NCI-H345 treated with DMSO at 0.1 percent for 48 hours (cell line): ENCODE measurements at regions not wholly inside any gene's neighbourhood (a gene's known extent, or its start where the extent isn't known, plus 50 kb on each side); places are given as distances from the start of the nearest gene placed in this dataset.

Experiments used
- DNase-seq: peaks from one replicate; lab custom pipeline; 2025; ENCODE audit not compliant: unreplicated experiment; lab: John Stamatoyannopoulos, UW

GRCh38 chr14:85247071-85247470 is 282.9 kb upstream of the FLRT2 start:
- DNase-seq = no peak

- no peak for DNase-seq
Measured at GRCh38 chr14:85248881-85249635, 280.9 kb upstream of the FLRT2 start.

GRCh38 chr14:85250414-85251189 is 279.3 kb upstream of the FLRT2 start:
- DNase-seq = peak; percentile 23

- no peak for DNase-seq
Measured at GRCh38 chr14:85252011-85252410, 277.9 kb upstream of the FLRT2 start.

GRCh38 chr14:85254711-85255110 is 275.2 kb upstream of the FLRT2 start:
- DNase-seq = no peak

GRCh38 chr14:85257287-85257686 is 272.7 kb upstream of the FLRT2 start:
- no peak for DNase-seq

GRCh38 chr14:85263916-85264675 is 265.8 kb upstream of the FLRT2 start:
- DNase-seq = no peak

GRCh38 chr14:85273099-85273677 is 256.8 kb upstream of the FLRT2 start:
- no peak for DNase-seq

- no peak for DNase-seq
Measured at GRCh38 chr14:85273952-85274351, 256.0 kb upstream of the FLRT2 start.

- DNase-seq = no peak
Measured at GRCh38 chr14:85276161-85276978, 253.6 kb upstream of the FLRT2 start.

GRCh38 chr14:85276979-85277228 is 253.0 kb upstream of the FLRT2 start:
- no peak for DNase-seq

GRCh38 chr14:85279407-85279806 is 250.5 kb upstream of the FLRT2 start:
- no peak for DNase-seq

- no peak for DNase-seq
Measured at GRCh38 chr14:85280074-85280473, 249.9 kb upstream of the FLRT2 start.

GRCh38 chr14:85281921-85282320 is 248.0 kb upstream of the FLRT2 start:
- no peak for DNase-seq

- no peak for DNase-seq
Measured at GRCh38 chr14:85288041-85288440, 241.9 kb upstream of the FLRT2 start.

- DNase-seq = no peak
Measured at GRCh38 chr14:85291731-85292130, 238.2 kb upstream of the FLRT2 start.

GRCh38 chr14:85293612-85294234 is 236.2 kb upstream of the FLRT2 start:
- DNase-seq = no peak

- DNase-seq = no peak
Measured at GRCh38 chr14:85295318-85295717, 234.6 kb upstream of the FLRT2 start.

GRCh38 chr14:85296456-85297210 is 233.3 kb upstream of the FLRT2 start:
- DNase-seq = no peak

GRCh38 chr14:85300107-85300506 is 229.8 kb upstream of the FLRT2 start:
- DNase-seq = peak; percentile 16
